ENCODE measurements at regions not wholly inside any gene's neighbourhood (a gene's known extent, or its start where the extent isn't known, plus 50 kb on each side); places are given as distances from the start of the nearest gene placed in this dataset.
"Not testable (repeated sequence)": the region's sequence is repeated elsewhere in the genome, so short reads cannot be mapped to it uniquely, and the experiment has no call there.

DNA sequence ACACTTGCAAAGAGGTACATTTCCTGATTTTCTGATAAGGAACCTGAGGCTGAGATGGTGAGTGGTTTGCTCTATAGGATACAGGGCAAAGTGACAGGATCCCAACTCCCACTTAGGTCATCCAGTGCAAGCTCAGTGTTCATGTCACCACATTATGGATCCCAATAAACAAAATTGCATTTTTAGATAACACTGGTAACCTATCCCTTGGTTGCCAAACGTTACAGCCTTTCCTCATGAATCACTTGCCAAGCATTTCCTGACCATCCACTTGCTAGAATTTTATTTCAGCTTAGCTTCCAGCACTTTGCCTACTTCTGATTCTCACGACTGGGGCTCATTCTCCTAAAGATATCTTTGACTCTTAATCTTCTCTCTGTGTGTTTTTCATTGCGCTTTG is 131.4 kb upstream of the ODAD2 start:
- DNase-seq (ENCODE audit: low read depth), result no peak

DNA sequence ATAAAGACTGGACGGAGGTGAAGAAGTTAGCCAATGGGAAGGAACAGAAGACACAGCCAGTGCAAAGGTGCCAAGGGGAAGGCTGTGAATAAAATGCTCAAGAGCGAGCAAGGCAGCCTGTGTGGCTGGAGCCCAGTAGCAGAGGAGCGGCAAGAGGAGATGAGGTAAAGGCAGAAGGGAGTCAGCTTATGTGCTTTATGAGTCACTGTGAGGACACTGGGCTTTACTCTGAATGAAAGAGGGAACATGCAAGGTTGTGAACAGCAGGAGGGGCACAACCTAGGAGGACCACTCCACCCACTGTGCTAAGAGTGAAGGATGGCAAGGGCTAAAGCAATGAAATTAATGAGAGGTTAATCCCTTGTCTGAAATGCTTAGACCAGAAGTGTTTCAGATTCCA is 129.0 kb upstream of the ODAD2 start:
- no peak for DNase-seq (ENCODE audit: low read depth)

DNA sequence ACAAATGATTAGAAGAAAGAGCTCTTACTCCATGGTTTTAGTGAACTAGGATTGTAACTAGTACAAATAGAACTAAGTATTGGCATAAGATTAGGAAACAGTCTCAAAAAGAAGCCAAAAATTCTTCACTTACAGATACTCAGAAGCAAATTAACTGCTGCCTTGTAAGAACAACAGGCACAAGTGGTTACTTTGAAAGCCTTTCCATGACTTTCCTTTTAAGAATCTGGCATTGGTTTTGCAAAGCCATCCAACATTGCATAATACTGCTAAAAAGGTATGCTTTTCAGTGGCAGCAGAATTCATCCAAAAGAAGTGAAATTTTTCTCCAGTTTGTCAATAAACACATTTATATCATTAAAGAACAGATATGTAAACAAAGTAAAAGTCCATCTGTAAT is 126.8 kb upstream of the ODAD2 start:
- DNase-seq (ENCODE audit: low read depth), result no peak

DNA sequence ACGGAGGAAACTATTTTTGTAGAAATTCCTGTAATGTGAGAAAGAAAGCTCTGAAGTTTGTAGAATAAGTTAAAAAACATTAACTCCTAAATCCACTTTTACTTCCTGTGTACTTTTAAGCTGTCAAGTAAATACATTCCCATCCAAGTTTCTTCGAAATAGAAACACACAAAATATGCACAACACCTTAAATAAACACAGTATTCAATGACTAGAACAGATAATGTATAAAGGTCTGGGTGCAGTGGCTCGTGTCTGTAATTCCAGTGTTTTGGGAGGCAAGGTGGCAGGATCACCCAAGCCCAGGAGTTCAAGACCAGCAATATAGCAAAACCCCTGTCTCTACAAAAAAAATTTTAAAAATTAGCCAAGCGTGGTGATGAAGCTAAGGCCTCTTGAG is 121.9 kb upstream of the ODAD2 start:
- DNase-seq (ENCODE audit: low read depth), result no peak

DNA sequence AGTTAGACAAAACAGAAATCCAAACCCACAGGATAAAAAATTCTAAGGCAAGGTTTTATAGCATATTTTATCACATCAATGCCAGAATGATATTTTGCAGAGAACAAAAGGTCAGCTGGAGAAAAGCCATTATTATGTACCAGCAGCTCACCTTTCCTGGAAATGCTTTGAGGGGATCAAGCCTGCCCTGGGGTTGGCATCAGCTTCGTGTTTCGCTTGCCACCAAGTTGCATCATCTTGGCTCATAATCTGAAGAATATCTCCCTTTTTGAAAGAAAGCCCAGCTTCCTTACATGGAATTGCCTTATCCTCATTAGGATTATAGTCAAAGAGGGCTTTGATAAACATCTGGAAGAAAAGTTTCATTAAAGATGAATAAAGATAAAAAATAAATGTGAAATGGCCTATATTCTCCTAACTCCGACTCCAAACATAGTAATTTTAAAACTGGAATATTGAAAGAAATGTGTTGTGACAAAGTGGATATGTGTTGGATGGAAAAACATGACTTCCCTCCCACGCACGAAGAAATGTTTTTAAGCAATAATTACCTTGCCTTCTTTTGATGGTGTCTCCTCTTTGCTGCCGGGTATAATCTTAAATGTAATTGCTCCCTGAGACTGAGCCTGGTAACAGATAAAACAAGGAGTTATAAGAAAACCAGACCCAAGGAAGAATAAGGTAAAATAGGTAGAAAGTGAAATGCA is 121.3 kb upstream of the ODAD2 start:
- no peak for DNase-seq (ENCODE audit: low read depth)

DNA sequence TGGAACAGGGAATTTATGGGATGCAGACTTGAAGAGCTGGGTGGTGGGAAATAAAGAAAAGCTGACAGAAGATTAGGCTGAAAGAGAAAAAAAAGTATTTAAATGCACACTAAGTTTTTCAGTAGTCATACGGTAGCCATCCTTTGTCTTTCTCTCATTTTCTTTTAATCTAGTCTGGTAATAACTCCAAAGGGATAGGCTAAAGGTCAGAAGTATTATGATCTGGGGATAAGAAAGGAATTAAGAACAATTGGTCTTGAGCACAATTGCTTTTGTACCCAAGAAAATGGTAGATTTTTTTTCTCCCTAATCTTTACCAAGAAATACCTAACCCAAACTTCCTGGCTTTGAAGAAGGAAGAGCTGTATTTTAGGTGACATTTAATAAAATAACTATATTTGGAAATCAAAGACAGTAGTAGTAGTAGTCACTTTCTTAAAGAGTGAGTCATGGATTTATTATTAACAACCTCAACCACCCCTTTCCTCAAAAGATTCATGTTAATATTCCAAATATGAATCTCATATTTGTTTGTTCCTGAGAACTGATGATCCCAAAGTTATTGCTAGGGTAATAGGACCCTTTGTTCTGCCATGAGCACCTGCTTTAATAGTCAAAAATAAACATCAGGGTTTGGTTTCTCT is 120.2 kb upstream of the ODAD2 start:
- no peak for DNase-seq (ENCODE audit: low read depth)

DNA sequence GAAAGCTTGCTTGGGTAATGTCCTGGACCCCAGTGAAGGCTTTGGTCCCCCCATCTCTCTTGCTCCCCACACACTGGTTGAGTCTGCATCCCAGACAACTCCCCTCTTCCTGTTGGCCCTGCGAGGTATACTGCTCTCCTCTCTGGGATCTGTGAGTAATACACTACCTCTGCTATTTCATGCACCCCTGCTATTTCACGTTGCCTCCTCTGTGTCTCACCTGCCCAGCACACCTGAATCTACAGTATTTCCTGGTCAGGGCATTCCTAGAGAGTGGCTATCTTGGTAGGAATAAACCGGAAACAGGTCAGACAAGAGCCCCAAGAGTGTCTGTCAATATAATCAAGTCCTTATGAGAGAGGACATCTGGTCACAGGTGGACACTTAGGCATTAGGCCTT is 114.3 kb upstream of the ODAD2 start:
- no peak for DNase-seq (ENCODE audit: low read depth)

DNA sequence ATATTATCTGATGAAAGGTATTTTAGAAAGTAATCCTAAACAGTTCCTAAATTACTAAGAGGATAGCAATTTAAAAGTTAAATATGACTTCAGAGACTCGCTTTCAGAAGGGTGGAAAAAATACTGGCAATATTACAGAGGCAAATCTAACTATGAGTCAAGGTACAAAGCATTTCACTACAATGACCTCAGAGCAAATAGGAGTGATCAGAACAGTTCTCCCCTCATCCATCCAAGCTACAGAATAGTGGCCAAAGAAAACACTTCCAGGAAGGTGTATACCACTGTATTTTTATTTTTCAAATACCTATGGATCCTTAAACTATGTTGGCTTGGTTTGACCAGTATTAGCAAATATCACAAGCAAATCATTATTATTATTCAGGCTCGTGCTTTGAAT is 112.8 kb upstream of the ODAD2 start:
- DNase-seq (ENCODE audit: low read depth), result no peak

DNA sequence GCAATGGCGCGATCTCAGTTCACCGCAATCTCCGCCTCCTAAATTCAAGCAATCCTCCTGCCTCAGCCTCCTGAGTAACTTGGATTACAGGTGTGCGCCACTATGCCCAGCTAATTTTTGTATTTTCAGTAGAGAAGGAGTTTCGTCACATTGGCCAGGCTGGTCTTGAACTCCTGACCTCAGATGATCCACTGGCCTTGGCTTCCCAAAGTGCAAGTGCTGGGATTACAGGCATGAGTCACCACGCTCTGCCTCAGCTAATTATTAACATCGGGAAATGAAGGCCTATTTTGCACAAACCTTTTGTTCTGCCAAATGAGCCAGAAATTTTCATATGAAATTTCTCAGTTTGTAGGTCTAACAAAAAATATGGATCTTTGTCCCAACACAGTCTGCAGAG is 106.7 kb upstream of the ODAD2 start:
- DNase-seq (ENCODE audit: low read depth), result no peak

DNA sequence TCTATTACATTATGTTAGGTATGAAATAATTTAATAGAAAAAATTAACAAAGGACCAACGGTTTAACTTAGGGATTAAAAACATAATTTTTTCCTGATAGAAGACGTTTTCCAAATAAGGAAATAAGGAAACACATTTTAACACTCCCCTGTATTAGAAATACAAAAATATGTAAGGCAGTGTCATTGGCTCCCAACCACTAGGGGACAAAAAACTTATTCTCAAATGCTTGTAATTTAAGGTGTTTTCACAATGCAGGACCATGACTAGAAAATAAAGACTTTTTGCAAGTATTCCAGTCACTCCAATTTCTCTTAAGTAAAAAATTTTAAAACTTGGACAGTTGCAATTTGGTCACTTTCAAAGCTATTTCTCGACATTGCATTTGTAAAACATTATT is 98.8 kb upstream of the ODAD2 start:
- DNase-seq (ENCODE audit: low read depth), result no peak

DNA sequence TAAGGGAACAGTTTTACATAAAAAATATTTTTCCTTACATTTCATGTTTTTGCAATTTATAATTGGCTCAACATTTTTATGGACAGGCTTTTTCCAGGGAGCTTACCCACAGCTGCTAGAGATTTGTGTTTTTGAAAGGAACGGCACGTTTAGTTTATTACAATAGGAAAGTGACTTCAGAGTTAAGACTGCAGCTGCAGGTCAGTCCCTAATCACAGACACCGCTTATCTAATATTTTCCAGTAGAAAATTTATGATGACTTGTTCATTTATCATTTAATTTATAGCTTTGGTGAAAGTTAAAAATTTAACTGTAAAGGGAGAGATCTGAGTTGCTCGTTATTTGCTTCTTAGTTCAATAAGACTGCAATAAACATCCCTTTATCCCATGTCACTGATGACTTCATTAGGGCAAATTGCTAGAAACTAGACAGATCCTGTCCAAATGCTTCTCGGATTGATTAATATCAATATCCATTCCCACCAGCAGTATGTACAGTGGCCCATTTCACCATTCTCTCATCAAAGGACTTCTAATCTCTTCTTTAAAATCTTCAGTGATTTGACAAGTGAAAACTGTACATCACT is 97.0 kb upstream of the ODAD2 start:
- DNase-seq (ENCODE audit: low read depth), result no peak

DNA sequence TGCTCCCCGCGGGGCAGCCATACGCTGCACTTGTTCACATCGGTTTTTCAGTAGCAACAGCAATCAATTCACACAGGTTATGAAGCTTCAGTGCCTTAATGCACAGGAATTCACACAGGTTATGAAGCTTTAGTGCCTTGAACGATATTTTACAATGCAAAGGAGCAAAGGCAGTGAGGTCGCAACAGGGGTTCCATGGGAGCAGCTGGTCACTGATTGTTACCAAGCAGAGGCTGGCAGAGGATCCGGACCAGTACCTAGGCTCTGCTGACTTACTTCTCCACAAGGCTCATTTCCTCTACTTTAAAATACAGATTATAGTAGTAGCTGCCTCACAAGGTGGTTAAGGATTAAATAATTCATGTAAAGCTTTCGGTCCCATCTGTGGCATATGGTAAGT is 95.2 kb upstream of the ODAD2 start:
- DNase-seq (ENCODE audit: low read depth), result no peak

DNA sequence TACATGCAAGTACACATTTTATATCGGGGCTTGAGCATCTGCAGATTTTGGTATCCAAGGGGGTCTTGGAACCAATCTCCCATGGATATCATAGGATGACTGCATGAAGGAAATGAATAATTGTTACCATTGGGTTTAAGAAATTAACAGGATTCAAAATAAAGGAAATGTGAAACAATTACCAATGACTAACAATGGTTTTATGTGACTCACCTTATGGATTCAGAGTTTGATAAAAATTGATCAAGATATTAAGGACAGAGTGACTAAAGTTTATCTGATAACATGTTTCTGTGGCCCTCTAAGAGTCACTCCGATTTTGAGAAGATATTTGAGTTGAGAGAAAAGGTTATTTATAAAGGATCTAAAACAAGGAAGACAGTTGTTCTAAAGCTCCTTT is 93.0 kb upstream of the ODAD2 start:
- no peak for DNase-seq (ENCODE audit: low read depth)

DNA sequence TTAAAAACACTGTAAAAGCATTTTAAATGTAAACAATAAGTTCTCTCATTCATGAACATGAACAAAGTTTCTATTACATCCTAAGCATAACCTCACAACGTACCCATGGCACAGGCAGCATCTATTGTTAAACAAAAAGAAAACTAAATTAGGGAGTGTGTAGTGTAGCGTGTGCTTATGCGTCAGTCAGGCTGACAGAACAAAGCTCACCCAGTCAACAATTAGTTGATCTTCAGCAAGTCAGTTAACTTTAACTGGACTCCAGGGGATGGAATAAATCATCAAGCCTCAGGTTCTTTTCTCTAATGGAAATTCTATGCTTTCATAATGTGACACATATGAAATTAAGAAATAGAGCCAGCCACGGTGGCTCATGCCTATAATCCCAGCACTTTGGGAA is 91.6 kb upstream of the ODAD2 start:
- DNase-seq (ENCODE audit: low read depth), result no peak

DNA sequence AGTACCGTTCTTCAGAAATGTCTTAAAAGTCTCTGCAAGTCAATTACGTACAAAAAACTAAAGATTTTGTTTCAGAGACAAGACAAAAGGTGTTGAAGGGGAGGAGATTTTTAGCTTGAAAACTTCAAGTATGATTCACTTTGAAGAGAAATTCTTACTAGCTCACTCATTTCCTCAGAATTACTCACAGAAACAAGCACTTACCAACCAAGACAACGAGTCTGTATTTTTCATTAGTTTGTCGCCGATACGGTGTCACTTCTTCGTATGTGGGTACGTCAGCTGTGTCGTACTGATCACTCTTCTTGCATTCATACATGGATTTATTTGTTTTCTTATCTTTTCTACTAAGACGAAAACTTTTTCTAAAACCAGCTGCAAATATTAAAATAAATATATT is 90.6 kb upstream of the ODAD2 start:
- DNase-seq (ENCODE audit: low read depth), result no peak

DNA sequence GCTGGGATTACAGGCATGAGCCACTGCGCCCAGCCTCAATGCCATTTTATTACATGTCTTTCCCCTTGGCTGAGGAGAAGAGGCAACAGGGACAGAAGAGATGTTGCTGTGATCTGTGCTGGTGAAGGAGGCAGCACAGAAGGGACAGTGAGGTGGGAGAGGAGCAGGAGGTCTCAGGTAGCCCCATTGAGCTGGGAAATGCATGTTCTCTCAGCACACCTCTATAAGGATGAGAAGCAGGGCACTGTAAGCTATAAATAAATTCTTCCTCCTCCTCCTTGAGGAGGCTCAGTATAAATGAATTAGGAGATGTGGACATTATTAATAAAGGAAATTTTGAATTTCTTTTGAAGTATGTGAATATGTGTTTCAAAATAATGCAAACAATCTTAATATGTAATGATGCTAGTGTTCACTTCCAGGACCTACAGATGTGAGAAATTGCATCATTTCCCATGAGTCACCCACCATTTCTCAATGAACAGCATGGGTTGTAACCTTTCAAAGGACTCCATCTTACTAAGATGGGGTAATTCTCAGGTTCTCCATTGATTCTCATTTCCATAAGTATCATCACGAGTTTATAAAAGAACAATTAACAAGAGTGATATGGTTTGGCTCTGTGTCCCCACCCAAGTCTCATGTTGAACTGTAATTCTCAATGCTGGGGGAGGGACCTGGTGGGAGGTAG is 88.9 kb upstream of the ODAD2 start:
- DNase-seq (ENCODE audit: low read depth), result no peak

DNA sequence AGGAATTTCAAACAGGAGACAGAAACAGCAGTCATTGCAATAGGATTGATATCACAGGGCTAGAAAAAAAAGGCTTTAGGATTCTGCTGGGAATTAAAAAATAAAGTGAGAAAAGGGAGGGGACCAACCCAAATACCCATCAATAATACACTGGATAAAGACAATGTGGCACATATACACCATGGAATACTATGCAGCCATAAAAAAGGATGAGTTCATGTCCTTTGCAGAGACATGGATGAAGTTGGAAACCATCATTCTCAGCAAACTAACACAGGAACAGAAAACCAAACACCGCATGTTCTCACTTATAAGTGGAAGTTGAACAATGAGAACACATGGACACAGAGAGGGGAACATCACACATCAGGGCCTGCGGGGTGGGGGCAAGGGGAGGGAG is 86.9 kb upstream of the ODAD2 start:
- DNase-seq (ENCODE audit: low read depth), result not testable (repeated sequence)

DNA sequence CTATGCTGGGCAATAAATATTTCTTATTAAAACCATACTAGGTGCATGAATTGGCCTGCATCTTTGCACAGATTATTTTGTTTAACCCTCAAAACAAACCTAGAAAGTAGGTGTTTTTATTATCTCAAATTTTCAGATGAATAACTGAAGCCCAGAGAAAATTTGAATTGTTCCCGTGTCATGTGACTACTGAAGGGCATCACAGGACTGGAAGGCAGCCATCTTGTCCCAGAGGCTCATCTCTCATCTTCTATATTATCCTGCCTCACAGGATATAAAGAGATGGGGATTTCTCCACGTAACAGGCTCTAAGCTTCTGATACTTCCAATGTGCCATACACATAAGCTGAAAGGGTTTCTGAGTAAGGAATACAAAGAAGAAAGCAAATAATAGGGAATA is 84.0 kb upstream of the ODAD2 start:
- DNase-seq (ENCODE audit: low read depth), result no peak

DNA sequence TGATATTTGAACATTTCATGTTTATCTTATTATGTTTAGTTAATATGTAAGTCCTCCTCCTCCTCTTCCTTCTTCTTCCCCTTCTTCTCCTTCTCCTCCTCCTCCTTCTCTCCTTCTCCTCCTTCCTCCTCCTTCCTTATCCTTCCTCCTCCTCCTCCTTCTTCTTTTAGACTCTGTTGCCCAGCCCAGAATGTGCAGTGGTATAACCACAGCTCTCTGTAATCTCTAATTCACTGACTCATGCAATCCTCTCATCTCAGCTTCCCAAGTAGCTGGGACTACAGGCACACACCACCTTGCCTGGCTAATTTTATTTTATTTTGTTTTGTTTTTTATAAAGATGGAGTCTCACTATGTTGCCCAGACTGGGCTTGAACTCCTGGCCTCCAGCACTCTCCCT is 83.4 kb upstream of the ODAD2 start:
- no peak for DNase-seq (ENCODE audit: low read depth)

DNA sequence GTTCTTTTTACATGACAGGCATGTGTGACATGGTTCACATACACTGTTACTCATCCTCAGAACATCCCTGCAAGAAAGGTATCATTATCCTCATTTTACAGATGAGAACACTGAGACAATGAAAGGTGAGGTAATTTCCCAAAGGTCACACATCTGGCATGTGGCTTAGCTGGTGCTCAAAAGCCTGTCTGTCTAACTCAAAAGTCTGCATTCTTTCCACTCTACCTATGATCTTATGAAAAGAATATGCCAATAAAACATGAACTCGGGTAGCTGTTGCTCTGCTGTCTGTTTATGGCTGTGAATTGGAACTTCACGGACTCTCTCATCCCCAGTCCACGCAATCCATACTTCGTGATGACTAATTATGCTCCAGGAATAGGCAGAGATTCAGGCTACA is 79.0 kb upstream of the ODAD2 start:
- no peak for DNase-seq (ENCODE audit: low read depth)

DNA sequence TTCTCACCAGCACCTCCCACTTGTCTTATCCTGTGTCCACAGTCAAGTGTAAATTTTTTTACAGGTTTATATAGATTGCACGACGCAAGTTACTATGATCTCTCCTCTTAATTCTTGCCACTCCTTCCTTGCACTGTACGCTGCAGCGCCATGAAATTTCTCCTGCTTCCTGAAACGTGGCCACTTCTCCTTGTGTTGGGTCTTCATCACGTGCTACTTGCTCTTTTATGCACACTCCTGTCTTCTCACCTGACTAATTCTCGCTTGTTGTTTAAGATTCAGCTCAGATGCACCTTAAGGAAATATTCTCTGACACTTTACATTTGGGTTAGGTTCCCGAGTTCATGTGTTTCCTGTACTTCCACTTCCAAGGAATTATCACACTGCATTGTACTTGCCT is 76.5 kb upstream of the ODAD2 start:
- DNase-seq (ENCODE audit: low read depth), result no peak

DNA sequence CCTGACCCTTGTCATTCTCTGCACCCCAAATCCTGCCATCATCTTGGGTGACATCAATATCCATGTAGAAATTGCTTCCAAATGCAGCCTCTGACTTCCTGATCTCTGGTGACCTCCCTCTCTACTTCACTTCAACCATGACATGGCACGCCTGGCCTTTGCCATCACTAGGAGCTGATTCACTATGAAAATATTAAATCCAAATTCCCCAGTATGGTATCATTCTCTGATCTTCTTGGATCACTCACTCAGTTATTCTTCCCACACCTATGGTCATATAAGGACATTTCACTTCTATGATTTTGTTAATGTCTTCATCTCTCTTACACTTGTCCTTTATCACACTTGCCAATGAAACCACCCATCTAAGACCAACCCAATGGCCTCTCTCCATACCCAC is 73.7 kb upstream of the ODAD2 start:
- DNase-seq (ENCODE audit: low read depth), result no peak

DNA sequence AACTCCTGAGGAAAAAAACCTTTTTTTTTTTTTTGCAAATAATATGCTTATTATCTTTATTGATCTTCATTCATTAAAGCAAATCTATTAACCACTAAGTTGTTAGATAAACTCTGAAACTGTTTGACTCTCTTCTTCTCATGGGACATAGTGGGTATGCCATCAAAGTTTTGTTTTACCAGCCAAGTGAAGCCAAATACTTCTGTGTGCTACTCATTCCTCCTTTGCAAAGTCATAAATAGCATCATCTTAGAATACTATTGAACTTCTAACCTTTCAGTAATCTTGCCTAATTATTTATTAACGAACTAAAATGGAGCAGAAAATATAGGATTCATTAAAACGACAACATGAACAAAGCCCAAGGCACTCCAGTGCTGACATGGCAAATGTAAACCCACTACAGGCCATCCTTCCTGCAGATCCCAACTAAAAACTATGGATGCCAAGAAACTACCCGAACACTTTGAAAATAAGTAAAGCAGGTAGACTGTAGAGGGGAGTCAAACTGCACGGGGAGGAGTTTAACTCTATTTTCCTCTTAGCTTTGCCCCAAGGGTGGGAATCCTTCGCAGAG is 61.2 kb upstream of the ODAD2 start:
- no peak for DNase-seq (ENCODE audit: low read depth)

Data from stimulated activated CD4-positive, alpha-beta T cell treated with anti-CD3 and anti-CD28 coated beads, Interleukin-2, amount 100 ng/mL, for 4 hours (primary cell).